ENCODE measurements at regions not wholly inside any gene's neighbourhood (a gene's known extent, or its start where the extent isn't known, plus 50 kb on each side); places are given as distances from the start of the nearest gene placed in this dataset.

DNA sequence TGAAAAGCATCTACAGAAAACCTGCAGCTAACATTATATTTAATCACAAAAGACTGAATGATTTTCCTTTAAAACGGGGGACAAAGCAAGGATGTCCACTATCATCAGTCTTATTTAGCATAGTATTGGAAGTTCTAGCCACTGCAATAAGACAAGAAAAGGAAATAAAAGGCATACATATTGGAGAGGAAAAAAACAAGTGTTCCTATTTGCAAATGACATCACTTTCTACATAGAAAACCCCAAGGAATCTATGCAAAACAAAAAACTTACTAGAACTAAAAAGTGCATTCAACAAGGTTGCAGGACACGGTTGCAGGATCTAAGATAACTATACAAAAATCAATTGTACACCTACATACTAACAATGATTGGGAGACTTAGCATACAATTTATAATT, 101.6 kb upstream of the MEF2A start:
- TF ChIP-seq, protein P1, sequence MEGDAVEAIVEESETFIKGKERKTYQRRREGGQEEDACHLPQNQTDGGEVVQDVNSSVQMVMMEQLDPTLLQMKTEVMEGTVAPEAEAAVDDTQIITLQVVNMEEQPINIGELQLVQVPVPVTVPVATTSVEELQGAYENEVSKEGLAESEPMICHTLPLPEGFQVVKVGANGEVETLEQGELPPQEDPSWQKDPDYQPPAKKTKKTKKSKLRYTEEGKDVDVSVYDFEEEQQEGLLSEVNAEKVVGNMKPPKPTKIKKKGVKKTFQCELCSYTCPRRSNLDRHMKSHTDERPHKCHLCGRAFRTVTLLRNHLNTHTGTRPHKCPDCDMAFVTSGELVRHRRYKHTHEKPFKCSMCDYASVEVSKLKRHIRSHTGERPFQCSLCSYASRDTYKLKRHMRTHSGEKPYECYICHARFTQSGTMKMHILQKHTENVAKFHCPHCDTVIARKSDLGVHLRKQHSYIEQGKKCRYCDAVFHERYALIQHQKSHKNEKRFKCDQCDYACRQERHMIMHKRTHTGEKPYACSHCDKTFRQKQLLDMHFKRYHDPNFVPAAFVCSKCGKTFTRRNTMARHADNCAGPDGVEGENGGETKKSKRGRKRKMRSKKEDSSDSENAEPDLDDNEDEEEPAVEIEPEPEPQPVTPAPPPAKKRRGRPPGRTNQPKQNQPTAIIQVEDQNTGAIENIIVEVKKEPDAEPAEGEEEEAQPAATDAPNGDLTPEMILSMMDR (IDR thresholded peaks at IDR 0.05) = no peak
- TF ChIP-seq POLR2A (IDR thresholded peaks at IDR 0.05) = no peak
